ENCODE measurements at regions not wholly inside any gene's neighbourhood (a gene's known extent, or its start where the extent isn't known, plus 50 kb on each side); places are given as distances from the start of the nearest gene placed in this dataset.
"Not testable (repeated sequence)": the region's sequence is repeated elsewhere in the genome, so short reads cannot be mapped to it uniquely, and the experiment has no call there.

DNA sequence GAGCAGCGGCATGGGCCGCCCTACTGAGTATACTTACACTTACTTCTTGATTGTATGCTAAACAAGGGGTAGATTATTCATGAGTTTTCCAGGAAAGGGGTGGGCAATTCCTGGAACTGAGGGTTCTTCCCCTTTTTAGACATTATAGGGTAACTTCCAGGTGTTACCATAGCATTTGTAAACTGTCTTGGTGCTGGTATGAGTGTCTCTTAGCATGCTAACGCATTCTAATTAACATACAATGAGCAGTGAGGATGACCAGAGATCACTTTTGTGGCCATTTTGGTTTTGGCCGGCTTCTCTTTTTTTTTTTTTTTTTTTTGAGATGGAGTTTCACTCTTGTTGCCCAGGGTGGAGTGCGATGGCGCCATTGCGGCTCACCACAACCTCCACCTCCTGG, 491.8 kb upstream of the AUTS2 start:
- TF ChIP-seq, protein P1, sequence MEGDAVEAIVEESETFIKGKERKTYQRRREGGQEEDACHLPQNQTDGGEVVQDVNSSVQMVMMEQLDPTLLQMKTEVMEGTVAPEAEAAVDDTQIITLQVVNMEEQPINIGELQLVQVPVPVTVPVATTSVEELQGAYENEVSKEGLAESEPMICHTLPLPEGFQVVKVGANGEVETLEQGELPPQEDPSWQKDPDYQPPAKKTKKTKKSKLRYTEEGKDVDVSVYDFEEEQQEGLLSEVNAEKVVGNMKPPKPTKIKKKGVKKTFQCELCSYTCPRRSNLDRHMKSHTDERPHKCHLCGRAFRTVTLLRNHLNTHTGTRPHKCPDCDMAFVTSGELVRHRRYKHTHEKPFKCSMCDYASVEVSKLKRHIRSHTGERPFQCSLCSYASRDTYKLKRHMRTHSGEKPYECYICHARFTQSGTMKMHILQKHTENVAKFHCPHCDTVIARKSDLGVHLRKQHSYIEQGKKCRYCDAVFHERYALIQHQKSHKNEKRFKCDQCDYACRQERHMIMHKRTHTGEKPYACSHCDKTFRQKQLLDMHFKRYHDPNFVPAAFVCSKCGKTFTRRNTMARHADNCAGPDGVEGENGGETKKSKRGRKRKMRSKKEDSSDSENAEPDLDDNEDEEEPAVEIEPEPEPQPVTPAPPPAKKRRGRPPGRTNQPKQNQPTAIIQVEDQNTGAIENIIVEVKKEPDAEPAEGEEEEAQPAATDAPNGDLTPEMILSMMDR (IDR thresholded peaks at IDR 0.05): not testable (repeated sequence)
- not testable (repeated sequence) for TF ChIP-seq POLR2A (IDR thresholded peaks at IDR 0.05)
